ENCODE measurements at regions not wholly inside any gene's neighbourhood (a gene's known extent, or its start where the extent isn't known, plus 50 kb on each side); places are given as distances from the start of the nearest gene placed in this dataset.

GRCh38 chr2:88250404-88250803 is 80.3 kb downstream of the THNSL2 start:
- TF ChIP-seq EZH2phosphoT487 (conservative IDR thresholded peaks at IDR 0.05; ENCODE audit: low read length) (no peak), CTCF (IDR thresholded peaks at IDR 0.05; ENCODE audit: insufficient read depth, low read length, poor library complexity, severe bottlenecking) (no peak)

Data from SU-DHL-6 (cell line).